Suprapubic skin (tissue), 3 donors: ENCODE measurements at regions not wholly inside any gene's neighbourhood (a gene's known extent, or its start where the extent isn't known, plus 50 kb on each side); places are given as distances from the start of the nearest gene placed in this dataset.
"Not testable (repeated sequence)": the region's sequence is repeated elsewhere in the genome, so short reads cannot be mapped to it uniquely, and the experiment has no call there.

Source experiments
- EP300 ChIP-seq: sonication (generic); formaldehyde crosslinking; IDR thresholded peaks from one replicate; pipeline ENCODE4 v1.6.1; 2017; ENCODE audit warnings: antibody characterized with exemption
- TF ChIP-seq, protein P1 (sequence below), 2 donors: fragments of 200-600 bp in 1 of 2; fragments of 450-650 bp in 1 of 2; sonication (generic) in 1 of 2; IDR thresholded peaks; one replicate each; pipeline ENCODE4 v1.5.1; 2016 to 2019; ENCODE audit warnings: antibody characterized with exemption in 2 of 2, mild to moderate bottlenecking in 1 of 2, moderate library complexity in 1 of 2

GRCh38 chr10:107950411-107951062 is 786.0 kb upstream of the SORCS1 start:
- TF ChIP-seq, protein P1, sequence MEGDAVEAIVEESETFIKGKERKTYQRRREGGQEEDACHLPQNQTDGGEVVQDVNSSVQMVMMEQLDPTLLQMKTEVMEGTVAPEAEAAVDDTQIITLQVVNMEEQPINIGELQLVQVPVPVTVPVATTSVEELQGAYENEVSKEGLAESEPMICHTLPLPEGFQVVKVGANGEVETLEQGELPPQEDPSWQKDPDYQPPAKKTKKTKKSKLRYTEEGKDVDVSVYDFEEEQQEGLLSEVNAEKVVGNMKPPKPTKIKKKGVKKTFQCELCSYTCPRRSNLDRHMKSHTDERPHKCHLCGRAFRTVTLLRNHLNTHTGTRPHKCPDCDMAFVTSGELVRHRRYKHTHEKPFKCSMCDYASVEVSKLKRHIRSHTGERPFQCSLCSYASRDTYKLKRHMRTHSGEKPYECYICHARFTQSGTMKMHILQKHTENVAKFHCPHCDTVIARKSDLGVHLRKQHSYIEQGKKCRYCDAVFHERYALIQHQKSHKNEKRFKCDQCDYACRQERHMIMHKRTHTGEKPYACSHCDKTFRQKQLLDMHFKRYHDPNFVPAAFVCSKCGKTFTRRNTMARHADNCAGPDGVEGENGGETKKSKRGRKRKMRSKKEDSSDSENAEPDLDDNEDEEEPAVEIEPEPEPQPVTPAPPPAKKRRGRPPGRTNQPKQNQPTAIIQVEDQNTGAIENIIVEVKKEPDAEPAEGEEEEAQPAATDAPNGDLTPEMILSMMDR (IDR thresholded peaks at IDR 0.05) = not testable (repeated sequence)
- not testable (repeated sequence) for TF ChIP-seq EP300
